Activated T-helper 17 cell treated with anti-CD3 and anti-CD28 coated beads, Interleukin-2, amount 50 U/mL, for 72 hours (primary cell): ENCODE measurements at regions not wholly inside any gene's neighbourhood (a gene's known extent, or its start where the extent isn't known, plus 50 kb on each side); places are given as distances from the start of the nearest gene placed in this dataset.
"Not testable (repeated sequence)": the region's sequence is repeated elsewhere in the genome, so short reads cannot be mapped to it uniquely, and the experiment has no call there.

Experiments
- ATAC-seq: fragments of 150-1000 bp; cut with Tn5 transposase; replicated peaks from 2 replicates; pipeline ENCODE4 v1.10.0; 2021; ENCODE audit warnings: mild to moderate bottlenecking, moderate library complexity
- H3K27ac Mint-ChIP-seq: one replicate; pipeline ENCODE4 v1.8.0; 2022; ENCODE audit warnings: mixed read lengths
- H3K27me3 Mint-ChIP-seq: one replicate; pipeline ENCODE4 v1.8.0; 2022; ENCODE audit warnings: mixed read lengths
- H3K36me3 Mint-ChIP-seq: one replicate; pipeline ENCODE4 v1.8.0; 2022; ENCODE audit warnings: low read depth, mild to moderate bottlenecking, mixed read lengths
- H3K4me1 Mint-ChIP-seq: one replicate; pipeline ENCODE4 v1.8.0; 2022; ENCODE audit warnings: mixed read lengths
- H3K4me3 Mint-ChIP-seq: one replicate; pipeline ENCODE4 v1.8.0; 2022; ENCODE audit warnings: mild to moderate bottlenecking, mixed read lengths
- H3K9me3 Mint-ChIP-seq: one replicate; pipeline ENCODE4 v1.8.0; 2022; ENCODE audit warnings: mixed read lengths

DNA sequence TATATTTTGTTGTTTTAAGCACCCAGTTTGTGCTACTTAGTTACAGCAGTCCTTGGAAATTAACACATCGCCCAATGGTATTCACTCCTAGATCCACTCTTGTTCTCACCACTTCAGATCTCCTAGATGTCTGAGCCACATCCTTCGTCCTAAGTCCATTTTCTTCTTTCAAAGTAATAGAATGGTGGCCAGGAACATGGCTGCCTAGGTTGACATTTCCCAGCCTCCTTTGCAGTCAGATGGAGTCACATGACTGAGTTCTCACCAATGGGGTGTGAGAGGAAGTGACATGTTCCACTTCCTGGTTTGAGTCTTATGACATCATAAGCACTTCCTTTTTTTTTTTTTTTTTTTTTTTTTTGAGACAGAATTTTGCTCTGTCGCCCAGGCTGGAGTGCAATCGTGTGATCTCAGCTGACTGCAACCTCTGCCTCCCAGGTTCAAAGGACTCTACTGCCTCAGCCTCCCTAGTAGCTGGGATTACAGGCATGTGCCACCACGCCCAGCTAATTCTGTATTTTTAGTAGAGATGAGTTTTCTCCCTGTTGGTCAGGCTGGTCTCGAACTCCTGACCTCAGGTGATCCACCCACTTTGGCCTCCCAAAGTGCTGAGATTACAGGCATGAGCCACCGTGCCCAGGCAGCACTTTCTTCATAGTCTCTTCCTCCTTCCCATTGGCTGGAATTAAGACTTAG lies 91.7 kb upstream of the MRI1 start:
- not testable (repeated sequence) for H3K36me3 Mint-ChIP-seq, H3K9me3 Mint-ChIP-seq, H3K27me3 Mint-ChIP-seq, H3K4me1 Mint-ChIP-seq, H3K27ac Mint-ChIP-seq, H3K4me3 Mint-ChIP-seq
- ATAC-seq: peak; percentile 77

GRCh38 chr19:13670846-13671245 lies 93.5 kb upstream of the MRI1 start:
- Mint-ChIP-seq H3K27ac (no peak overlapping the region), H3K36me3 (no peaks in the 10 kb centered on the region), H3K9me3 (peaks cover 4% of the 10 kb centered on the region), H3K4me3 (no peak overlapping the region), H3K27me3 (no peaks in the 10 kb centered on the region), H3K4me1 (no peaks in the 10 kb centered on the region)
- no peak for ATAC-seq

DNA sequence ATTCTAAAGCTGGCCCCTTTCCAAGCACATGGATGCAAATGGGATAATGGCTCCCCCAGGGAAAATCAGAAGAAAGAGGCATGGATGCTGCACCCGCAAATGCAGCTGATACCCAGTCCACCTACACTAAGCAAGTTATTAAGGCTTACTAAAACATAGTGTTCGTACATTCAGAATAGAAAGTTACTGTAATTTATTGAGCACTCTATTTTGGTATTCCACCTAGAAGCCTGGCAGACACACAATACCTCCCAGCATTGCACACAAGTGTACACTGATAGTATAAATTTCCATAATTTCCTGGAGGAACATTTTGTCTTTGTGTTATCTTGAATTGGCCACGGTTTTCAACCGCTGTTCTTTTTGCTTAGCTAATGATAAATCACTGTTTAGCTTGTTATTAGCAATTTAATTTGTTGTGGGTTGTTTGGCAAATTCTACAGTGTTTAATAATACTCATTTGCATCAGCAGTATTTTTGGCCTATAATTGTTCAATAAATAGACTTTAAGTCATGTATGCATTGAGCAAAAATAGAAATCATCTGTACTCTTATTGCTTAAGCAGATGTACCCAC lies 94.5 kb upstream of the MRI1 start:
- no peaks in the 10 kb centered on the region for H3K4me1 Mint-ChIP-seq
- peaks cover 4% of the 10 kb centered on the region for H3K9me3 Mint-ChIP-seq
- H3K4me3 Mint-ChIP-seq: no peak overlapping the region
- no peaks in the 10 kb centered on the region for H3K36me3 Mint-ChIP-seq
- no peaks in the 10 kb centered on the region for H3K27me3 Mint-ChIP-seq
- ATAC-seq: no peak
- no peak overlapping the region for H3K27ac Mint-ChIP-seq

DNA sequence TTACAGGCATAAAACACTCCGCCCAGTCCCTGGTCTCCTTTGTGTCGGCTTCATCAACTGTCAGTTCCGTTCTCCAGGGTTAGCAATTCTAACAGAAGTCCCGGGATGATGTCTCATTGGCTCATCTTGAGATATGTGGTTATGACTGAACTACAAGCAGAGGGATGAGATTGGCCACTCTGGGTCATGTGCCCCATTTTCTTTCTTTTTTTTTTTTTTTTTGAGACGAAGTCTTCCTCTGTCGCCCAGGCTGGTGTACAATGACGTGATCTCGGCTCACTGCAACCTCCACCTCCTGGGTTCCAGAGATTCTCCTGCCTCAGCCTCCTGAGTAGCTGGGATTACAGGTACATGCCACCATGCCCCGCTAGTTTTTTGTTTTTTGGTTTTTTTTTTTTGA lies 95.4 kb upstream of the MRI1 start:
- Mint-ChIP-seq H3K36me3 (no peaks in the 10 kb centered on the region), H3K27me3 (no peaks in the 10 kb centered on the region), H3K9me3 (peaks cover 4% of the 10 kb centered on the region), H3K4me1 (no peaks in the 10 kb centered on the region), H3K27ac (no peak overlapping the region), H3K4me3 (no peak overlapping the region)
- no peak for ATAC-seq

- ATAC-seq: no peak
- no peak overlapping the region for H3K4me3 Mint-ChIP-seq
- H3K27ac Mint-ChIP-seq: no peak overlapping the region
- no peaks in the 10 kb centered on the region for H3K9me3 Mint-ChIP-seq
- H3K4me1 Mint-ChIP-seq: no peaks in the 10 kb centered on the region
- H3K27me3 Mint-ChIP-seq: no peaks in the 10 kb centered on the region
- no peaks in the 10 kb centered on the region for H3K36me3 Mint-ChIP-seq
These were observed 98.2 kb upstream of the MRI1 start for GRCh38 chr19:13666165-13666564.

- ATAC-seq: no peak
- Mint-ChIP-seq H3K36me3 (no peaks in the 10 kb centered on the region), H3K27ac (no peak overlapping the region), H3K9me3 (no peaks in the 10 kb centered on the region), H3K4me3 (no peak overlapping the region), H3K27me3 (no peaks in the 10 kb centered on the region), H3K4me1 (no peaks in the 10 kb centered on the region)
These were observed 99.0 kb upstream of the MRI1 start for GRCh38 chr19:13665125-13665905.

DNA sequence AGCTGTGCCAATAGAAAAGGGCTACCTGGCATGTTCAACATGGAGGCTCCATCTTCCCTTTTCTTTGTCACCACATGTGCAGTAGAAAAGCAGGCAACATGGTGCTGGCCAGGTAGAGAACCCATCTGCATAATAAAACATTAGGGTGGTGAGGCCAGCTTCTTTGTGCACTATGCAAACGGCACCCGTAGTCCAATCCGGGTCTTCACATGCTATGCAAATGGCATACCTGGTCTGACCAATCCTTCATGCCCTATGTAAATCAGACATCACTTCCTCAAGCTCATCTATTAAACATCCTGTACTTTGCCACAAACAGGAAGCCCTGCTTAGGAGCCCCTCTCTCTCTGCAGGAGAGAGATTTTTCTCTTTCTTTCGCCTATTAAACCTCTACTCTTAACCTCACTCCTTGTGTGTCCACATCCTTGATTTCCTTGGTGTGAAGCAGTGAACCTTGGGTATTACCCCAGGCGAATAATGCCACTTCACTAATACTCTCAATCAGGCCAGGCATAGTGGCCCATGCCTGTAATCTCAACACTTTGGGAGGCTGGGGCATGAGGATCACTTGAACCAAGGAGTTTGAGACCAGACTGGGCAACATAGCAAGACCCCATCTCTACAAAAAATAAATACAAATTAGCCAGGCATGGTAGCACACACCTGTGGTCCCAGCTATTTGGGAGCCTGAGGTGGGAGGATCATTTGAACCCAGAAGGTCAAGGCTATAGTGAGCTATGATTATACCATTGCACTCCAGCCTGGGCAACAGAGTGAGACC lies 111.3 kb upstream of the MRI1 start:
- H3K9me3 Mint-ChIP-seq: peaks cover 4% of the 10 kb centered on the region
- H3K4me1 Mint-ChIP-seq: peaks cover 5% of the 10 kb centered on the region
- H3K27me3 Mint-ChIP-seq: no peaks in the 10 kb centered on the region
- H3K4me3 Mint-ChIP-seq: peak overlapping the region; percentile 1
- no peak overlapping the region for H3K27ac Mint-ChIP-seq
- peak; percentile 38 for ATAC-seq
- no peaks in the 10 kb centered on the region for H3K36me3 Mint-ChIP-seq

- Mint-ChIP-seq H3K27me3 (no peaks in the 10 kb centered on the region), H3K4me1 (peaks cover 10% of the 10 kb centered on the region), H3K27ac (no peak overlapping the region), H3K4me3 (no peak overlapping the region), H3K9me3 (peaks cover 4% of the 10 kb centered on the region), H3K36me3 (no peaks in the 10 kb centered on the region)
- ATAC-seq: no peak
These were observed 117.6 kb upstream of the MRI1 start for GRCh38 chr19:13646758-13647157.

DNA sequence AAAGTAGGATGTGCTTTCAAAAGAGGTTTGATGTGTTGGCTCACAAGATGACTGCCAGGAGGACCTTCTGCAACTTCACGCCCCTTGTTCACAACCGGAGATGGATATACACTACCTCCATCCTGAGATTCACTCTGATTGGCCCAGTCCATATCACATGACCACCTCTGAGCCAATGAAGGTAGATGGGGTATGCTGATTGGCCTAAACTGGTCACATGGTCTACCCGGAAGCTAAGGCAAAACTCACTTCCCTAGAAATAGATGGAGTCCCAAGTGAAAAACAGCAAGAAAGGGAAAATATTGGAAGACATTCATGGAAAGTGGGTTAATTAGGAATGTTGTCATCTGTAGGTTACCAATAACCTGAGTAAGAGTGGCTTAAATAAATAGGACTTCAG lies 119.7 kb upstream of the MRI1 start:
- Mint-ChIP-seq H3K9me3 (peaks cover 4% of the 10 kb centered on the region), H3K36me3 (no peaks in the 10 kb centered on the region), H3K4me1 (peaks cover 10% of the 10 kb centered on the region), H3K4me3 (no peak overlapping the region), H3K27me3 (peaks cover 6% of the 10 kb centered on the region), H3K27ac (no peak overlapping the region)
- peak; percentile 32 for ATAC-seq

- Mint-ChIP-seq H3K4me3 (no peak overlapping the region), H3K4me1 (peaks cover 5% of the 10 kb centered on the region), H3K27ac (no peak overlapping the region), H3K36me3 (no peaks in the 10 kb centered on the region), H3K9me3 (peaks cover 4% of the 10 kb centered on the region), H3K27me3 (peaks cover 21% of the 10 kb centered on the region)
- no peak for ATAC-seq
These were observed 123.7 kb upstream of the MRI1 start for GRCh38 chr19:13640611-13641010.

DNA sequence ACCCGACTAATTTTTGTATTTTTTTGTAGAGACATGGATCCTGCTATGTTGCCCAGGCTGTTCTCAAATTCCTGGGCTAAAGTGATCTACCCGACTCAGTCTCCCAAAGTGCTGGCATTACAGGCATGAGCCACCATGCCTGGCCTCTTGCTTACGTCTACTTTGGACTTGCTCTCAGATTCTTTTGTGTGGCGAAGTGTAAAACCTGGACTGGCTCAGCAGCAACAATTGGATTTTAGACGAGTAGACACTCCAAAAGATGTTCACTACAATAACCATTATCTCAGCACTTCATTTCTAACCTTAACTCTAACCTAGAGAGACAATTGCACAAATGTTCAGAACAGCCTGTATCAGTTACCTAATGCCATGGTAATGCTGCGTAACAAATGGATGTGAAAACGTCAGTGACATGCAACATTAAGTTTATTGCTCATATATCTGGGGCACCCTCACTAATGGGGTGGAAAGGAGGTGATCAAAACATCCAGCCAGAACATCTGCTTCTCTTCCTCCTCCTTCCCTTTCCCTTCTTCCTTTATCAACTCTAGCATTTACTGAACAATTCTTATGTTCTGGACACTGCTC lies 124.9 kb upstream of the MRI1 start:
- Mint-ChIP-seq H3K9me3 (no peaks in the 10 kb centered on the region), H3K4me3 (no peak overlapping the region), H3K27ac (no peak overlapping the region), H3K4me1 (no peaks in the 10 kb centered on the region), H3K36me3 (no peaks in the 10 kb centered on the region), H3K27me3 (peaks cover 21% of the 10 kb centered on the region)
- no peak for ATAC-seq

GRCh38 chr19:13637664-13638063 lies 126.7 kb upstream of the MRI1 start:
- peak; percentile 81 for ATAC-seq
- Mint-ChIP-seq H3K4me3 (no peak overlapping the region), H3K27ac (peak overlapping the region; percentile 36)

GRCh38 chr19:13634658-13635057 lies 128.4 kb upstream of the CACNA1A start:
- H3K27ac Mint-ChIP-seq: no peak overlapping the region

More at GRCh38 chr19:13637664-13638063, 126.7 kb upstream of the MRI1 start:
- no peaks in the 10 kb centered on the region for H3K4me1 Mint-ChIP-seq
- no peaks in the 10 kb centered on the region for H3K9me3 Mint-ChIP-seq
- H3K27me3 Mint-ChIP-seq: peaks cover 21% of the 10 kb centered on the region
- H3K36me3 Mint-ChIP-seq: no peaks in the 10 kb centered on the region

GRCh38 chr19:13633522-13633922 lies 127.2 kb upstream of the CACNA1A start:
- H3K36me3 Mint-ChIP-seq: no peaks in the 10 kb centered on the region
- H3K27me3 Mint-ChIP-seq: peaks cover 10% of the 10 kb centered on the region
- no peaks in the 10 kb centered on the region for H3K9me3 Mint-ChIP-seq
- no peak for ATAC-seq
- no peak overlapping the region for H3K27ac Mint-ChIP-seq
- H3K4me3 Mint-ChIP-seq: no peak overlapping the region
- H3K4me1 Mint-ChIP-seq: no peaks in the 10 kb centered on the region

More at GRCh38 chr19:13634658-13635057, 128.4 kb upstream of the CACNA1A start:
- no peaks in the 10 kb centered on the region for H3K4me1 Mint-ChIP-seq
- no peaks in the 10 kb centered on the region for H3K36me3 Mint-ChIP-seq
- H3K4me3 Mint-ChIP-seq: no peak overlapping the region
- ATAC-seq: no peak
- no peaks in the 10 kb centered on the region for H3K9me3 Mint-ChIP-seq
- H3K27me3 Mint-ChIP-seq: peaks cover 15% of the 10 kb centered on the region
